ENCODE measurements at regions not wholly inside any gene's neighbourhood (a gene's known extent, or its start where the extent isn't known, plus 50 kb on each side); places are given as distances from the start of the nearest gene placed in this dataset.

DNA sequence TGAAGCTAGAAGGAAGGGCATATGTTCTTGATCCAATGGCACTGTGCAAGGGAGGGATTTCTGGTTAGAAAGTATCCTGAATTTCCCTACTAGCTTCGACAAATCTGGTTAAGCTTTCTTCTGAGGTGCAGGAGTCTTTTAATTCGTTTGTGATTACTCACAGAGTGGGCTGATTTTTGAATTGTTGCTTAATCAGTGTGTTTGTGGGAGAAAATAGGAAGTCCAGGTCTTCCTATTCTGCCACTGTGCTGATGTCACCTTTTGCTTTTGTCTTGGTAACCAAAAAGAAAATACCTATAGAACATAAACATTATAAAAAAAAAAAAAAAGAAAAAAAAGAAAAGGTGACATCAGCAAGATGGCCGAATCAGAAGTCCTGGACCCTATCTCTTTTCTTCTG is 1008.6 kb downstream of the TSN start (continued):
- TF ChIP-seq, protein P1, sequence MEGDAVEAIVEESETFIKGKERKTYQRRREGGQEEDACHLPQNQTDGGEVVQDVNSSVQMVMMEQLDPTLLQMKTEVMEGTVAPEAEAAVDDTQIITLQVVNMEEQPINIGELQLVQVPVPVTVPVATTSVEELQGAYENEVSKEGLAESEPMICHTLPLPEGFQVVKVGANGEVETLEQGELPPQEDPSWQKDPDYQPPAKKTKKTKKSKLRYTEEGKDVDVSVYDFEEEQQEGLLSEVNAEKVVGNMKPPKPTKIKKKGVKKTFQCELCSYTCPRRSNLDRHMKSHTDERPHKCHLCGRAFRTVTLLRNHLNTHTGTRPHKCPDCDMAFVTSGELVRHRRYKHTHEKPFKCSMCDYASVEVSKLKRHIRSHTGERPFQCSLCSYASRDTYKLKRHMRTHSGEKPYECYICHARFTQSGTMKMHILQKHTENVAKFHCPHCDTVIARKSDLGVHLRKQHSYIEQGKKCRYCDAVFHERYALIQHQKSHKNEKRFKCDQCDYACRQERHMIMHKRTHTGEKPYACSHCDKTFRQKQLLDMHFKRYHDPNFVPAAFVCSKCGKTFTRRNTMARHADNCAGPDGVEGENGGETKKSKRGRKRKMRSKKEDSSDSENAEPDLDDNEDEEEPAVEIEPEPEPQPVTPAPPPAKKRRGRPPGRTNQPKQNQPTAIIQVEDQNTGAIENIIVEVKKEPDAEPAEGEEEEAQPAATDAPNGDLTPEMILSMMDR (IDR thresholded peaks at IDR 0.05 in 2 of 3, conservative IDR thresholded peaks at IDR 0.05 in 1 of 3; ENCODE audit: insufficient read depth in 2 of 3, low read depth in 1 of 3, low read length in 3 of 3) = no peak
- TF ChIP-seq HNRNPH1 (optimal IDR thresholded peaks at IDR 0.05; ENCODE audit: low read depth, low read length) = no peak
- no peak for TF ChIP-seq ZMIZ1 (IDR thresholded peaks at IDR 0.05; ENCODE audit: low read depth in 2 of 2, low read length in 2 of 2)
- TF ChIP-seq MTA3 (IDR thresholded peaks at IDR 0.05; ENCODE audit: borderline replicate concordance) = no peak
- TF ChIP-seq IRF2 (CRISPR knock-in tag; IDR thresholded peaks at IDR 0.05) = no peak
- TF ChIP-seq, protein P2, sequence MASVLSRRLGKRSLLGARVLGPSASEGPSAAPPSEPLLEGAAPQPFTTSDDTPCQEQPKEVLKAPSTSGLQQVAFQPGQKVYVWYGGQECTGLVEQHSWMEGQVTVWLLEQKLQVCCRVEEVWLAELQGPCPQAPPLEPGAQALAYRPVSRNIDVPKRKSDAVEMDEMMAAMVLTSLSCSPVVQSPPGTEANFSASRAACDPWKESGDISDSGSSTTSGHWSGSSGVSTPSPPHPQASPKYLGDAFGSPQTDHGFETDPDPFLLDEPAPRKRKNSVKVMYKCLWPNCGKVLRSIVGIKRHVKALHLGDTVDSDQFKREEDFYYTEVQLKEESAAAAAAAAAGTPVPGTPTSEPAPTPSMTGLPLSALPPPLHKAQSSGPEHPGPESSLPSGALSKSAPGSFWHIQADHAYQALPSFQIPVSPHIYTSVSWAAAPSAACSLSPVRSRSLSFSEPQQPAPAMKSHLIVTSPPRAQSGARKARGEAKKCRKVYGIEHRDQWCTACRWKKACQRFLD (CRISPR knock-in tag; IDR thresholded peaks at IDR 0.05) = no peak
